ENCODE measurements at regions not wholly inside any gene's neighbourhood (a gene's known extent, or its start where the extent isn't known, plus 50 kb on each side); places are given as distances from the start of the nearest gene placed in this dataset.

- no peak for TF ChIP-seq SRF (IDR thresholded peaks at IDR 0.05; ENCODE audit: low read depth)
- TF ChIP-seq SP1 (IDR thresholded peaks at IDR 0.05; ENCODE audit: low read depth): no peak
- TF ChIP-seq, protein P1, sequence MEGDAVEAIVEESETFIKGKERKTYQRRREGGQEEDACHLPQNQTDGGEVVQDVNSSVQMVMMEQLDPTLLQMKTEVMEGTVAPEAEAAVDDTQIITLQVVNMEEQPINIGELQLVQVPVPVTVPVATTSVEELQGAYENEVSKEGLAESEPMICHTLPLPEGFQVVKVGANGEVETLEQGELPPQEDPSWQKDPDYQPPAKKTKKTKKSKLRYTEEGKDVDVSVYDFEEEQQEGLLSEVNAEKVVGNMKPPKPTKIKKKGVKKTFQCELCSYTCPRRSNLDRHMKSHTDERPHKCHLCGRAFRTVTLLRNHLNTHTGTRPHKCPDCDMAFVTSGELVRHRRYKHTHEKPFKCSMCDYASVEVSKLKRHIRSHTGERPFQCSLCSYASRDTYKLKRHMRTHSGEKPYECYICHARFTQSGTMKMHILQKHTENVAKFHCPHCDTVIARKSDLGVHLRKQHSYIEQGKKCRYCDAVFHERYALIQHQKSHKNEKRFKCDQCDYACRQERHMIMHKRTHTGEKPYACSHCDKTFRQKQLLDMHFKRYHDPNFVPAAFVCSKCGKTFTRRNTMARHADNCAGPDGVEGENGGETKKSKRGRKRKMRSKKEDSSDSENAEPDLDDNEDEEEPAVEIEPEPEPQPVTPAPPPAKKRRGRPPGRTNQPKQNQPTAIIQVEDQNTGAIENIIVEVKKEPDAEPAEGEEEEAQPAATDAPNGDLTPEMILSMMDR (IDR thresholded peaks at IDR 0.05 in 2 of 3, conservative IDR thresholded peaks at IDR 0.05 in 1 of 3; ENCODE audit: borderline replicate concordance in 1 of 3, insufficient read depth in 1 of 3, low read depth in 2 of 3, low read length in 2 of 3): no peak
- no peak for TF ChIP-seq CEBPB (IDR thresholded peaks at IDR 0.05; ENCODE audit: low read depth)
- TF ChIP-seq ZFX (IDR thresholded peaks at IDR 0.05): no peak
- no peak for TF ChIP-seq FOSL1 (IDR thresholded peaks at IDR 0.05; ENCODE audit: low read depth)
- TF ChIP-seq YY1 (IDR thresholded peaks at IDR 0.05; ENCODE audit: extremely low read depth, insufficient replicate concordance, low read depth, low read length): no peak
- no peak for TF ChIP-seq CBX3 (IDR thresholded peaks at IDR 0.05; ENCODE audit: low read depth)
Observed at GRCh38 chr19:29381353-29382203, 144.2 kb upstream of the VSTM2B start (continued).

- intact Hi-C loops (cut with micrococcal nuclease): no loop called here
- Histone ChIP-seq H3K4me1 (ENCODE audit: control insufficient read depth in 1 of 2, insufficient read depth in 2 of 2, low read length in 2 of 2) (no peaks in the 10 kb centered on the region), H3K79me2 (ENCODE audit: insufficient read depth, low read length) (no peaks in the 10 kb centered on the region), H4K20me1 (ENCODE audit: insufficient read depth) (no peaks in the 10 kb centered on the region), H3K4me3 (replicated peaks in 1 of 2; ENCODE audit: low read depth in 1 of 2, low read length in 2 of 2) (no peak overlapping the region), H3K27me3 (ENCODE audit: insufficient read depth, low read length) (peaks cover 12% of the 10 kb centered on the region), H3K9me2 (ENCODE audit: insufficient read depth) (no peaks in the 10 kb centered on the region), H3K4me2 (ENCODE audit: low read length) (no peak overlapping the region), H3K27ac (ENCODE audit: low read depth, low read length) (no peak overlapping the region), H3K9me3 (ENCODE audit: control insufficient read depth in 1 of 2, insufficient read depth in 1 of 2, low read depth in 1 of 2, low read length in 2 of 2) (no peaks in the 10 kb centered on the region), H3K36me3 (ENCODE audit: control insufficient read depth in 1 of 2, insufficient read depth in 2 of 2, low read length in 2 of 2) (no peaks in the 10 kb centered on the region), H3K9ac (ENCODE audit: low read length) (no peak overlapping the region), H2AFZ (ENCODE audit: low read depth, low read length, poor library complexity, severe bottlenecking) (no peak overlapping the region)
- TF ChIP-seq ZFX (IDR thresholded peaks at IDR 0.05): no peak
- TF ChIP-seq, protein P2, sequence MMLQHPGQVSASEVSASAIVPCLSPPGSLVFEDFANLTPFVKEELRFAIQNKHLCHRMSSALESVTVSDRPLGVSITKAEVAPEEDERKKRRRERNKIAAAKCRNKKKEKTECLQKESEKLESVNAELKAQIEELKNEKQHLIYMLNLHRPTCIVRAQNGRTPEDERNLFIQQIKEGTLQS (IDR thresholded peaks at IDR 0.05): no peak
- TF ChIP-seq ELF1 (IDR thresholded peaks at IDR 0.05; ENCODE audit: borderline replicate concordance, low read depth): no peak
- TF ChIP-seq ZBTB33 (IDR thresholded peaks at IDR 0.05; ENCODE audit: extremely low read depth, insufficient replicate concordance, low read length): no peak
- TF ChIP-seq EGR1 (IDR thresholded peaks at IDR 0.05; ENCODE audit: low read depth): no peak
- no TSS peak for BruUV-seq (replicated peaks)
- ChIA-PET RAD21 (ENCODE audit: low non-redundant PET in 1 of 2, low total read pairs in 2 of 2, uncharacterized antibody in 2 of 2, unreplicated experiment in 2 of 2) (no interaction called here), POLR2A (no interaction called here), CTCF (no interaction called here)
- ATAC-seq (no peak), DNase-seq (ENCODE audit: low read depth, low spot score) (no peak)
Observed at GRCh38 chr19:29383696-29384095, 142.1 kb upstream of the VSTM2B start.
